Ovary (tissue), 7 donors: ENCODE measurements at regions not wholly inside any gene's neighbourhood (a gene's known extent, or its start where the extent isn't known, plus 50 kb on each side); places are given as distances from the start of the nearest gene placed in this dataset.

Experiments used
- DNase-seq, 5 donors: peaks; one replicate each; pipeline ENCODE4 v3.0.0-alpha.2; 2019 to 2020
- H3K27ac ChIP-seq, 2 donors: fragments of 200-600 bp; one replicate each; pipeline versions ENCODE4 v1.5.1 to v1.8.0; 2019 to 2022
- H3K27me3 ChIP-seq: fragments of 200-600 bp; one replicate; pipeline ENCODE4 v1.8.0; 2022
- H3K36me3 ChIP-seq: fragments of 200-600 bp; sonication (generic); one replicate; pipeline ENCODE4 v1.5.1; 2019
- H3K4me1 ChIP-seq: one replicate; pipeline ENCODE4 v1.8.1; 2013; ENCODE audit warnings: mild to moderate bottlenecking, moderate library complexity; ENCODE audit not compliant: insufficient read depth
- H3K4me3 ChIP-seq: fragments of 200-600 bp; sonication (generic); one replicate; pipeline ENCODE4 v1.5.1; 2017
- H3K9me3 ChIP-seq, 2 donors: fragments of 200-600 bp in 1 of 2; sonication (generic) in 1 of 2; one replicate each; pipeline versions ENCODE4 v1.5.1 to v1.8.1; 2013 to 2019; ENCODE audit warnings: mild to moderate bottlenecking in 1 of 2, moderate library complexity in 1 of 2
- CTCF ChIP-seq, 3 donors: fragments of 450-650 bp in 2 of 3; fragments of 200-600 bp in 1 of 3; IDR thresholded peaks; one replicate each; pipeline versions ENCODE4 v1.5.1 to v1.8.0; 2016 to 2022; ENCODE audit warnings: antibody characterized with exemption in 3 of 3, mild to moderate bottlenecking in 1 of 3
- EP300 ChIP-seq: sonication (generic); formaldehyde crosslinking; IDR thresholded peaks from one replicate; pipeline ENCODE4 v1.6.1; 2017; ENCODE audit warnings: antibody characterized with exemption
- POLR2A ChIP-seq: fragments of 450-650 bp; IDR thresholded peaks from one replicate; pipeline ENCODE4 v1.6.1; 2017; ENCODE audit warnings: antibody characterized with exemption, mild to moderate bottlenecking, moderate library complexity
- WGBS, 3 donors: extraction: QIAGEN DNeasy Blood & Tissue Kit in 1 of 3; methylation state at CpG; one replicate each; pipeline versions ENCODE4 v1.1.5 to v1.1.7; 2013 to 2017; 5-methylcytosine and 5-hydroxymethylcytosine counted together
- intact Hi-C, 4 donors: fragments of 100-400 bp; cut with DNase I; formaldehyde crosslinking; loops; one replicate each; pipeline versions ENCODE4 v1.11.0 to v1.15.1; 2022 to 2023
- donor health status: DM: no; HTN: no; CAD: no; lungs with moderate emphysema.
- donor health status: DM: no; HTN: no; CAD: no.
- donor health status: Bipolar disorder and iron deficiency.
- donor health status: DM: no; HTN: no; CAD: no.
- donor health status: DM: yes; HTN: yes; CAD: no.

DNA sequence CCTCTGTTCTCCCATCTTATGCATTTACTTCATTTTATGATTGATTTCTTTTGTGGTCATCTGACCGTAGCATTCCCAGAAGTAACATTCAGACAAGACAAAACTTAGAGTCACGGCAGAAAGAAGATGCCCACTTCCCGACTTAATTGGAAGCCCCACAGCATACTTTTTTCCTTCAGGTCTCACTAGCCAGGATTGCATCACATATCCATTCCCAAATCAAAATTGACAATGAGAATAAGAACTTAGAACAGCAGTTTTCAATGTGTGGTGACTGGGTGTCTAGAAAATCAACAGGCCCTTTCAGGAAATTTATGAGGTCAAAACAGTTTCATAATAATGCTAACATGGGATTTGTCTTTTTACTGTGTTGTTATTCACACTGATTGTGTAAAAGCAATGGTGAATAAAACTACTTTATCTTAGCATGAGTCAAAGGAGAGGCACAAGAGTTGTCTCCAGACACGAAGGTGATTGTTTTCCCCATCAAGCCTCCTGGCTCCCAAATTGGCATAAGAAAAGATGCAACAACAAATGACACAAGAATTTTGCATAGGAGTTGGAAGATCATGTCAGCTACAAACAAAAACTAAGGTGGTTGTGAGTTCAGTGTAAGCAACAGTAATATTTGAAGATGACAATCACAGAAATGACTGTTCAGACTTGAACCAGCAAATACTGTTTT, 493.9 kb downstream of the HTR7 start:
- H3K27me3 ChIP-seq = no peaks in the 10 kb centered on the region
- TF ChIP-seq POLR2A (no peak), CTCF (IDR thresholded peaks at IDR 0.05) (no peak), EP300 (no peak)
- DNase-seq = no peak
- H3K4me1 ChIP-seq = no peaks in the 10 kb centered on the region
- H3K4me3 ChIP-seq = no peak overlapping the region
- intact Hi-C loops = no loop called here
- H3K9me3 ChIP-seq = no peaks in the 10 kb centered on the region
- no peaks in the 10 kb centered on the region for H3K36me3 ChIP-seq
- H3K27ac ChIP-seq = no peak overlapping the region
- WGBS, 3 donors = 62 to 72% (median 63%) methylated on average over 4 of the region's 4 CpGs

DNA sequence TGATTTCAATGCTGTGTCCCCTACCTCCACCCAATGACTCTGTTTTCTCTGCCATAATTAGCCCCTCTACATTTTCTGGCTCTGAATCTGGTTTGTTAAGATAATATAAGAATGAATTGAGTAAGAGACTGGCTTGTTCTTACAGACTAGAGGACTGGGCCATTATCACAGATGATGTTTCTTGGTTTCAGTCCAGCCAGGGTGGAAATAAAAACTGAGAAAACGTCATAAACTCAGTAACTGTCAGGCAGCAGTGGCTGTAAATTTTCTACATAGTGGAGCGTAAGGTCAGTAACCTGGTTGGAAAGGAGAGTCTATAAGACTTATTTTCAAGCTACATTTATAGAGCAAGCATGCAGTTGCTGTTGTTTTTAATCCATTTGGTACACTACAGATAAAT, 485.4 kb downstream of the HTR7 start:
- WGBS, 3 donors = 33 to 39% (median 36%) methylated on average over 2 of the region's 2 CpGs
- no peak for DNase-seq
- Histone ChIP-seq H3K27ac (no peak overlapping the region), H3K9me3 (no peaks in the 10 kb centered on the region), H3K27me3 (no peaks in the 10 kb centered on the region), H3K4me3 (no peak overlapping the region), H3K4me1 (no peaks in the 10 kb centered on the region), H3K36me3 (no peaks in the 10 kb centered on the region)
- intact Hi-C loops = no loop called here
- TF ChIP-seq CTCF (IDR thresholded peaks at IDR 0.05) (no peak), EP300 (no peak), POLR2A (no peak)

DNA sequence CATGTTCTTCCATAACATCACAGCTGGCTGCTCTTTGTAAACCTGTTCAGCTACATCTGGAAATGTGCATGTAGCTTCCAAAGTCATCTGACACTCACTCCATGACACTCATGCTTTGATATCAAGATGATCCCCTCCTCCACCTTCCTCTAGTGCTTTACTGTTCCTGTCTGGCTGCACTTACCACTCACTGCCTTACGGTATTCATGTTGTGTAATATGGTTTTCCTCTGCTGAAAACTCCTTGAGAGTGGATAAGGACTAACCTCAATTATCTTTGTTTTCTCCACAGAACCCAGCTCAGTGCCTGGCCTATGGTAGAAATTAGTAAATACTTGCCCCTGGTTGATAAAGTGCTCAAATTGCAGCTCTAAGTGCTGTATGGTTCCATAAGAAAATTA, 483.9 kb downstream of the HTR7 start:
- Histone ChIP-seq H3K4me1 (no peaks in the 10 kb centered on the region), H3K27ac (no peak overlapping the region), H3K36me3 (no peaks in the 10 kb centered on the region), H3K9me3 (no peaks in the 10 kb centered on the region), H3K27me3 (no peaks in the 10 kb centered on the region), H3K4me3 (no peak overlapping the region)
- intact Hi-C loops = no loop called here
- no peak for DNase-seq
- WGBS, 3 donors = 57 to 68% (median 66%) methylated on average over 1 of the region's 1 CpG
- TF ChIP-seq CTCF (IDR thresholded peaks at IDR 0.05) (no peak), POLR2A (no peak), EP300 (no peak)

DNA sequence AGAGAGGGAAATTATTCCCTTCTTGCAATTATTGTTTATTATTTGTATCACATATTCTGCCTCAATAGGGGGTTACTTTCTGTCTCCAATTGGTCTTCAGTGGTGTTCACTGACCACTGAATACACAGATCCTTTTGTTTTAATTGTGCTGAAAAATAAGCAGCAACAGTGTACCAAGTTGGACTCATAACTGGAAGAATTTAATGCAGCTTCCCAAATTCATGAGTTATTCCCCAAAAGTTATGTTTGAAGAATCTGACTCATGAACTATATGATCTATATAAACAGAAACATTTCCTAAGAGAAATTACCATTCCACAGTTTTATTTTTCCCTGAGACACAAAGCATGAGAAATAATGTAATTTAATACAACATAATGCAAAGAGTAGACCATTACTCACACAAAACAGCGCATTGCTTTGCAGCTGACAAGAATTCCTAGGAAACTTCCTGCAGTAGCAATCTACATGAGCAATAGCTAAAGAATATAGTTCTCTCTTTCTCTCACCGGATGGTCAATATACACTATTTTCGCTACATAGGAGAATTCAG, 479.2 kb downstream of the HTR7 start:
- no peak for DNase-seq
- Histone ChIP-seq H3K4me1 (no peaks in the 10 kb centered on the region), H3K27ac (no peak overlapping the region), H3K27me3 (no peaks in the 10 kb centered on the region), H3K36me3 (no peaks in the 10 kb centered on the region), H3K9me3 (no peaks in the 10 kb centered on the region), H3K4me3 (no peak overlapping the region)
- intact Hi-C loops = no loop called here
- no peak for TF ChIP-seq POLR2A
- no peak for TF ChIP-seq EP300
- TF ChIP-seq CTCF (IDR thresholded peaks at IDR 0.05) = no peak
- WGBS, 3 donors = 76 to 86% (median 77%) methylated on average over 3 of the region's 3 CpGs
